Lower leg skin (tissue), 4 donors: ENCODE measurements at regions not wholly inside any gene's neighbourhood (a gene's known extent, or its start where the extent isn't known, plus 50 kb on each side); places are given as distances from the start of the nearest gene placed in this dataset.

ENCODE experiments used
- DNase-seq, 2 donors: peaks; one replicate each; pipeline ENCODE4 v3.0.0-alpha.2; 2019; ENCODE audit warnings: low spot score in 2 of 2
- H3K4me3 ChIP-seq: fragments of 200-600 bp; sonication (generic); 2 replicates; pipeline ENCODE4 v1.5.1; 2017; ENCODE audit warnings: mild to moderate bottlenecking, low read depth; ENCODE audit not compliant: poor library complexity, severe bottlenecking
- CTCF ChIP-seq, 3 donors: fragments of 450-650 bp; IDR thresholded peaks; one replicate each; pipeline ENCODE4 v1.5.1; 2016; ENCODE audit warnings: antibody characterized with exemption in 3 of 3, mild to moderate bottlenecking in 3 of 3, moderate library complexity in 2 of 3
- POLR2A ChIP-seq, 2 donors: fragments of 450-650 bp; IDR thresholded peaks; one replicate each; pipeline ENCODE4 v1.6.1; 2016 to 2017; ENCODE audit warnings: antibody characterized with exemption in 2 of 2, mild to moderate bottlenecking in 1 of 2, moderate library complexity in 1 of 2
- WGBS, 2 donors: methylation state at CpG; one replicate each; pipeline ENCODE4 v1.1.5; 2018; 5-methylcytosine and 5-hydroxymethylcytosine counted together
- intact Hi-C: fragments of 100-400 bp; cut with DNase I; formaldehyde crosslinking; loops from one replicate; pipeline ENCODE4 v1.15.0; 2023; ENCODE audit warnings: low total_unique reads

DNA sequence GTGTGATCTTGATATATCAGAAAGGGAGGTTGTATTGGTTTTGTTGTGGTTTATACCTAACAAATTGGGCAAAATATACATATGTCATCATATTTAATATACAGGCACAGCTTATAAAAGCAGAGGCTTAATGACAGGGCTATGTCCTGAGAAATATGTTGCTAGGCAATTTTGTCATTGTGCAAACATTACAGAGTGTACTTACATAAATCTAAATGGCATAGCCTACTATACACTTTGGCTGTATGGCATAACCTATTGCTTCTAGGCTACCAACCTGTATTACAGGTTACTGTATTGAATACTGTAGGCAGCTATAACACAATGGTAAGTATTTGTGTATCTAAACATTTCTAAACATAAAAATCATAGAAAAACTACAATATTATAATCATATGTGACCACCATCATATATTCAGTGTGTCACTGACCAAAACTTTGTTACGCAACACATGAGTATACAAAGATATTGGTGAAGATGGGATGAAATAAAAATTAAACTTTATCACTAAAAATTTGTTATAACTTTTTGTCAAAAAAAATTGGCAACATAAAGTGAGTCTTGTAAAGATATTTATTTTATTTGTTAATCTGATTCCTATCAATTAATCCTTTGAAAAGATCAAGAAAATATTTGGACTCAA, 414.0 kb upstream of the HS3ST1 start:
- intact Hi-C loops = no loop called here
- no peak for TF ChIP-seq CTCF (IDR thresholded peaks at IDR 0.05)
- TF ChIP-seq POLR2A (IDR thresholded peaks at IDR 0.05) = no peak
- DNase-seq = no peak
- H3K4me3 ChIP-seq = no peak overlapping the region
- 97% methylated on average over 1 of the region's 1 CpG for WGBS, 2 donors

GRCh38 chr4:11839889-11840288, 411.2 kb upstream of the HS3ST1 start:
- intact Hi-C loops = no loop called here
- DNase-seq = no peak
- H3K4me3 ChIP-seq = no peak overlapping the region
- no peak for TF ChIP-seq POLR2A (IDR thresholded peaks at IDR 0.05)

DNA sequence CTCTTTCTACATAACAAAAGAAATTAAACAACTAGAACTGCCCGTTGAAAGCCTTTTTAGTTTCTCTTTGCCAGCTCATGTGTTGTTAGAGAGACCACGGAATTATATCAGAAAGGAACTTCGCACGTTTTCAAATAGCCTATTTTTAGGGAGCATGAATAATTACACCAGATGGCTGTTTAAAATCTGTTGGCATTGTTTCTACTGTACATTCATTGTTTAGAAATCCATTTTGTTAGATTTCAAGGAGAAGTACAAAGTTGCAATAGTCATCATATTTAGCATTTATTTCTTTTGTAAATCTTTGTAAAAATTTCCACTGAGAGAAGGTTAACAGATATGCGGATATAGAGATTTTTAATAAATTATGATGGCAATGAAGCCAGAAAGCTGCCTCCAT, 403.0 kb upstream of the HS3ST1 start:
- intact Hi-C loops = no loop called here
- no peak for TF ChIP-seq CTCF (IDR thresholded peaks at IDR 0.05)
- TF ChIP-seq POLR2A (IDR thresholded peaks at IDR 0.05) = no peak
- 53 to 66% methylated on average over 5 of the region's 5 CpGs for WGBS, 2 donors
- no peak for DNase-seq
- no peak overlapping the region for H3K4me3 ChIP-seq

DNA sequence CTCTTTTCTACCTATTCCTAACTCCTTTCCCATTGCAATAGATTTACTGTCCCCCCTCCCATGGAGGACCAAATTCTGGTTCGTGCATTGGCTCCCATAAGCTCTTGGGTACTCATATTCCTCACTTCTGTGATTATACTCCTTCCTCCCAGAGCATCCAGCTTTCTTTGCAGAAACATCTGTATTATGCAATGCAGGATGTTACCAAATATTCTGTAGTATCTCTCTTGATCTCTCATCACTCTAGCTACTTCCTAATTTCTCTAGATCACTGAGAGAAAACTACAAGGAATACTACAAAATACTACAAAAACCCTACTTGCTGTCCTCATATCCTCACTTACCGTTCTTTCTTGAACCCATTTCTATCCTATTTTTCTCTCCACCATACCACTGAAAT, 395.9 kb upstream of the HS3ST1 start:
- DNase-seq = no peak
- WGBS, 2 donors = 65 to 69% methylated on average over 2 of the region's 2 CpGs
- H3K4me3 ChIP-seq = no peak overlapping the region
- intact Hi-C loops = no loop called here
- TF ChIP-seq CTCF (IDR thresholded peaks at IDR 0.05) (no peak), POLR2A (IDR thresholded peaks at IDR 0.05) (no peak)

DNA sequence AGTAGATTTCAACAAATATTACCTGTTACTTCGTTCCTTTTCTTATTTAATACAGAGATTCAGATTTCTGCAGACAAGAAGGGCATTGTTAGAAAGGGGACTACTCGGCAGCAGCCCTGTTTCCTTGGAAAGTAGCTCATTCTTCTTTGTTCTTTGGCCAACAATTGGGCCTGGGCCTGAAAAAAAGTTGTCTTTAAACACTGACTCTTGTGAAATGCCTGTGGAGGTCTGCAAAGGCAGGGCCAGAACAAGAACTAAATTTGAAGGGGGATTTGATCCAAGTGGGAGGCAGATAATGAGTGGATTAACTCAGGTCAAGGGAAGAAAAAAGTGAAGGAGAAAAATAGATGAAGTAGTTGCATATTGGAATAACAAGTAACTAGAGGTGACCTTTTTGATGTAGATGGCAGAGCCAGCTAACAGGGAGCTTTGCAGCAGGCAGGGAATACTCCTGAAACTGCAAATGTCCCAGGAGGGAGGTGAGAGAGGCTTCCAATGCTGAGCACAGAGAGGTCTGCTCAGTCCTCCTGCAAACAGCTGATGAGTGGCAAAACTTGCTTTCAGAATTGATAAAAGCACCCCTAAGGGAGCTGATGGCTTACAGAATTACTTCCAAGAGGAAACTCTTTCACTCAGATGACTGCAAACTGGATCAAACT, 393.2 kb upstream of the HS3ST1 start:
- WGBS, 2 donors = 25 to 39% methylated on average over 2 of the region's 2 CpGs
- DNase-seq = no peak
- TF ChIP-seq POLR2A (IDR thresholded peaks at IDR 0.05) (no peak), CTCF (IDR thresholded peaks at IDR 0.05) (no peak)
- intact Hi-C loops = no loop called here
- H3K4me3 ChIP-seq = no peak overlapping the region

- intact Hi-C loops = no loop called here
- DNase-seq = no peak
- TF ChIP-seq CTCF (IDR thresholded peaks at IDR 0.05) (no peak), POLR2A (IDR thresholded peaks at IDR 0.05) (no peak)
- H3K4me3 ChIP-seq = no peak overlapping the region
Measured at GRCh38 chr4:11817088-11817487, 388.4 kb upstream of the HS3ST1 start.
